GM19328 (cell line): ENCODE measurements at regions not wholly inside any gene's neighbourhood (a gene's known extent, or its start where the extent isn't known, plus 50 kb on each side); places are given as distances from the start of the nearest gene placed in this dataset.

Experiments used
- ATAC-seq: cut with Tn5 transposase; IDR thresholded peaks from one replicate; pipeline ENCODE4 v1.9.1; 2021; ENCODE audit warnings: mild to moderate bottlenecking, moderate library complexity; ENCODE audit not compliant: unreplicated experiment

- no peak for ATAC-seq
Observed at GRCh38 chr6:121499666-121500065, 64.2 kb downstream of the GJA1 start.

GRCh38 chr6:121503589-121503991 is 68.1 kb downstream of the GJA1 start:
- no peak for ATAC-seq

GRCh38 chr6:121504227-121504626 is 68.8 kb downstream of the GJA1 start:
- ATAC-seq: no peak

GRCh38 chr6:121505284-121505683 is 69.8 kb downstream of the GJA1 start:
- ATAC-seq: no peak

- no peak for ATAC-seq
Observed at GRCh38 chr6:121506761-121507754, 71.6 kb downstream of the GJA1 start.

- ATAC-seq: no peak
Observed at GRCh38 chr6:121510568-121511177, 75.2 kb downstream of the GJA1 start.

GRCh38 chr6:121515630-121516265 is 80.3 kb downstream of the GJA1 start:
- no peak for ATAC-seq

GRCh38 chr6:121516331-121516730 is 80.9 kb downstream of the GJA1 start:
- ATAC-seq: no peak

GRCh38 chr6:121520337-121521163 is 85.1 kb downstream of the GJA1 start:
- no peak for ATAC-seq

- ATAC-seq: no peak
Observed at GRCh38 chr6:121521164-121521555, 85.7 kb downstream of the GJA1 start.

GRCh38 chr6:121522265-121522664 is 86.8 kb downstream of the GJA1 start:
- no peak for ATAC-seq

GRCh38 chr6:121522771-121523386 is 87.4 kb downstream of the GJA1 start:
- ATAC-seq: no peak

- ATAC-seq: no peak
Observed at GRCh38 chr6:121523628-121524027, 88.2 kb downstream of the GJA1 start.

GRCh38 chr6:121526282-121526681 is 90.8 kb downstream of the GJA1 start:
- no peak for ATAC-seq

- ATAC-seq: no peak
Observed at GRCh38 chr6:121531658-121532169, 96.3 kb downstream of the GJA1 start.

GRCh38 chr6:121533321-121533841 is 97.9 kb downstream of the GJA1 start:
- no peak for ATAC-seq

GRCh38 chr6:121535777-121536176 is 100.3 kb downstream of the GJA1 start:
- ATAC-seq: no peak

- no peak for ATAC-seq
Observed at GRCh38 chr6:121536345-121536744, 100.9 kb downstream of the GJA1 start.

- no peak for ATAC-seq
Observed at GRCh38 chr6:121539439-121539838, 104.0 kb downstream of the GJA1 start.

- ATAC-seq: no peak
Observed at GRCh38 chr6:121540210-121540609, 104.8 kb downstream of the GJA1 start.
